OCI-M2 (cell line): ENCODE measurements at regions not wholly inside any gene's neighbourhood (a gene's known extent, or its start where the extent isn't known, plus 50 kb on each side); places are given as distances from the start of the nearest gene placed in this dataset.

Experiments used
- DNase-seq: peaks from one replicate; lab custom pipeline; 2025; ENCODE audit not compliant: unreplicated experiment; lab: John Stamatoyannopoulos, UW

- no peak for DNase-seq
These were observed 128.6 kb upstream of the CPM start for GRCh38 chr12:69061574-69061973.

GRCh38 chr12:69062621-69063237 lies 129.8 kb upstream of the CPM start:
- DNase-seq = no peak

GRCh38 chr12:69064734-69065443 lies 131.9 kb upstream of the CPM start:
- no peak for DNase-seq

- no peak for DNase-seq
These were observed 132.8 kb upstream of the CPM start for GRCh38 chr12:69065775-69066174.

GRCh38 chr12:69066492-69067373 lies 133.8 kb upstream of the CPM start:
- DNase-seq = no peak

- no peak for DNase-seq
These were observed 134.7 kb upstream of the CPM start for GRCh38 chr12:69067713-69068112.

- no peak for DNase-seq
These were observed 135.5 kb upstream of the CPM start for GRCh38 chr12:69068448-69068847.

- no peak for DNase-seq
These were observed 136.5 kb upstream of the CPM start for GRCh38 chr12:69069479-69069878.

GRCh38 chr12:69070319-69071090 lies 137.5 kb upstream of the CPM start:
- DNase-seq = peak; percentile 6

- no peak for DNase-seq
These were observed 138.1 kb upstream of the CPM start for GRCh38 chr12:69071091-69071370.

- DNase-seq = no peak
These were observed 140.1 kb upstream of the CPM start for GRCh38 chr12:69073035-69073434.

- no peak for DNase-seq
These were observed 141.8 kb upstream of the CPM start for GRCh38 chr12:69074556-69075349.

- DNase-seq = no peak
These were observed 150.7 kb upstream of the CPM start for GRCh38 chr12:69083689-69084088.

- no peak for DNase-seq
These were observed 151.9 kb upstream of the CPM start for GRCh38 chr12:69084816-69085378.

GRCh38 chr12:69085852-69086251 lies 152.9 kb upstream of the CPM start:
- DNase-seq = no peak

GRCh38 chr12:69087986-69088385 lies 151.4 kb upstream of the CPSF6 start:
- no peak for DNase-seq

GRCh38 chr12:69090722-69091121 lies 148.6 kb upstream of the CPSF6 start:
- no peak for DNase-seq

- DNase-seq = no peak
These were observed 147.8 kb upstream of the CPSF6 start for GRCh38 chr12:69091442-69092017.

- DNase-seq = no peak
These were observed 147.2 kb upstream of the CPSF6 start for GRCh38 chr12:69092137-69092536.
